ENCODE measurements at regions not wholly inside any gene's neighbourhood (a gene's known extent, or its start where the extent isn't known, plus 50 kb on each side); places are given as distances from the start of the nearest gene placed in this dataset.

DNA sequence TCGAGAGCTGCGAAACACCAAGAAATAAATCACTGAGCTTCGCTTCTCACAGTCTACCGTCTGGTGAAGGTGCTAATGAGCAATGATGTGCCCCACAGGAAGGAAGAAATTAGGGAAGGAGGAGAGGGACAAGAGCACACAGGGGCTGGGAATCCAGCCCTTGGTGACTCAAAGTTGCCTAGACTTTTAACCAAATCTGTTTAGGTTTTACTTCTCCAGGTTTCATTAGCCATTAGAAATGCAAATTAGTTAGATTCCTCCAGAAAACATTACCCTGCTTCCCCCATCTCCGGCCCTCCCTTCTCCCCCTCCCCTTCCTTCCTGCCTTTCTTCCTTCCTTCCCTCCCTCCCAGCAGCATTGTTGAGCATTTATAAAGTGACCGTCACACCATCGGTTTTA, 59.3 kb upstream of the UBE2E1 start:
- DNase-seq (ENCODE audit: low read depth in 3 of 3), result no peak

DNA sequence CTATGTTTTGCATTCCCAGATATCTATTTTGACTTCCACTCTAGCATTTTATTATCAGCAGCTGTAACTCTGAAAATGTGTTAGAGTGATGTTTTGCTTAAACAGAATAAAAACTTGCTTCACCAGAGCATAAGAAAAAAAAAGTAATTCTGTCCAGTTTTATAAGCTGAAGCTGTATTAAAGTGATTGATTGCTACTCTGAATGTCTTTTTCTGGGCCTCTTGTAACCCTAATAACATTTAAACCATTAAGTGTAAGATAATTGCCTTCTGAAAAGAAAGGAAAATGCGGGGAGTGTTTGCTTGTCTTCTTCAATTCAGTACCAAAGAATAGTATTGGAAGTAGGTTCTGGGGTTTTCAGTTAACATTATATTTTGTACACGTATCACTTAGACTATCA, 57.9 kb upstream of the UBE2E1 start:
- DNase-seq (ENCODE audit: low read depth in 3 of 3), result no peak

DNA sequence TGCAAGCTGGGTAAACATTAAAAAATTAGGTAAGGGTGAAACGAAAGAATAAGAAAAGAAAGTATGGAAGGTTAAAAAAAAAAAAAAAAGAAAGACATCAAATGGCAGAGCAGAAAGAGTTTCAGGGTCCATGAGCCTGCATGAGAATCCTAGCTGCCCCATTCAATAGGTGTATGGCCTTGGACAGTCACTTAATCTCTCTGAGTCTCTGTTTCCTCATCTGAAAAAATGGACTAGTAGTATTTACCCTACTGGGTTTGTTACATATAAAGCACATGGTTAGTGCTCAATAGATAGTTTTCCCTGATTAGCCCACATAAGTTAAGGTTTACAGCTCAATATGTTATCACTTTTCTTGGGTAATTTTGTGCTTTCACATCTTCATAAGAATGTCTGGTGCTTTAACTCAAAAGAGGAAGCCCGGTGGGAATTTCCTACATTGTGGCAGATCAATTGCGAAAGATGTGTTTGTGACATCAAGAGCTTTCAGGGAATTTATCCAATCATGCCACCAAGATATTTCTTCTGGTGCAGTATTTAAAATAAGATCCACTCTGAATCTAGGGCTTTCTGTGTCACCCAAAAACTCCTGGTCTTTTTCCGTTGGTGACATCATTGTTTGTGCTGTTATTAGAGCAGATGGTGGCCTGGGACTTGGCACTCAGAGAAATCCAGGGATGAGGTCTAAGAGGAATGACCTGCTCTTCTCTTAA, 57.2 kb upstream of the UBE2E1 start:
- no peak for DNase-seq (ENCODE audit: low read depth in 3 of 3)

DNA sequence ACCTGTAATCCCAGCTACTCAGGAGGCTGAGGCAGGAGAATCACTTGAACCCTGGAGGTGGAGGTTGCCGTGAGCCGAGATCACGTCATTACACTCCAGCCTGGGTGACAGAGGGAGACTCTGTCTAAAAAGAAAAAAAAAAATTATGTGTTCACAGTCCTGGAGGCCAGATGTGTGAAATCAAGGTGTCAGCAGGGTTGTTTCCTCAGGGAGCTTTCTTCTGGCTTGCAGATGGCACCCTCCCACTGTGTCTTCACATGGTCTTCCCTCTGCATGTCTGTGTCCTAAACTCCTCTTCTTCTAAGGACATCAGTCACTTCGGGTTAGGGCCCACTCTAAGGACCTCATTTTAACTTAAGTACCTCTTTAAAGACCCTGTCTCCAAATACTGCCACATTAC, 56.1 kb upstream of the UBE2E1 start:
- no peak for DNase-seq (ENCODE audit: low read depth in 3 of 3)

DNA sequence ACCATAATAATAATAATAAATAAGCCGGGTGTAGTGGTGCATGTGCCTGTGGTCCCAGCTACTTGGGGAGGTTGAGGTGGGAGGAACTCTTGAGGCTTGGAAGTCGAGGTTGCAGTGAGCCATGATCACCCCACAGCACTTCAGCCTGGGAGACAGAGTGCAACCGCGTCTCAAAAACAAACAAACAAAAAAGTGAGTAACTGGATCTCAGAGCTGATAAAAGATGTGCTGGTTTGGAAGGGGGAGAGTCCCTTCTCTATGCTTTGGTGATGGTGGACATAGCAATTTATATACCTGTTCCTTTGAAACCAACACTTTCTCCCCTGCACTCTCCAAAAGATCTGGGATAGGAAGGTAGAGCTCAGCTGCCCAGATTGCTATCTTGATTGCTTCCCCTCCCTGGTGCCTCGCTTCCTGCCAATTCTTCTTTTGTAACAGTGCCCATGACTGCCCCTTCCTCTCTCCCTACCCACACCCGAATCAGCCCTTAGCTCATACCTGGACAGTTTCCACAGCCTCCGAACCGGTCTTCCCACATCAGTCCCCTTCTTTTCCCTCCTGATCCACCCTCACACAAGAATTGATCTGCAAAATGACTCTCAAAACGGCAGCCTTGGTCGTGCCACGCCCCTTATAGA, 55.1 kb upstream of the UBE2E1 start:
- no peak for DNase-seq (ENCODE audit: low read depth in 3 of 3)

DNA sequence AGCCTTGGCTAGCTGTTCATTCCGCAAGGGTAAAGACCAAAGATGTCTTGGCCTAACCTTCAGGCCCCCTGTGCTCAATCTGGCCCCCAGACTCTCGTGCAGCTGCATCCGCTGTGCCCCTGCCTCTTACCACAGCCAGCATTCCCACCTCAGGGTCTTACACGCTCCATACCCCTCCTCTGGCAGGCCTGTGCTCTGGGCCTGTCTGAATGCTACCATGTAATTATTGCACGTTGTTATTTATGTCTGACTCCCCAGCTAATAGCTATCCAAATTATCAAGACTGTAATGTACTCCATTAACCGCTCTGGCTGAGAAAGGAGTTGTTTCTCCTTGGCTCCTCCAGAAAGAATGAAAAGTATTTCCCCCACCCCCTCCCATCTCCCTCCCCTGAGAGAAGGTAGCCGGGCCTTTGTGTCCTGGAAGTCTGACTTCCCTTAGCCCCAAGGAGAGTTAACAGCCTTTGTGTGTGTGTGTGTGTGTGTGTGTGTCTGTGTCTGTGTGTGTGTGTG, 54.5 kb upstream of the UBE2E1 start:
- no peak for DNase-seq (ENCODE audit: low read depth in 3 of 3)

DNA sequence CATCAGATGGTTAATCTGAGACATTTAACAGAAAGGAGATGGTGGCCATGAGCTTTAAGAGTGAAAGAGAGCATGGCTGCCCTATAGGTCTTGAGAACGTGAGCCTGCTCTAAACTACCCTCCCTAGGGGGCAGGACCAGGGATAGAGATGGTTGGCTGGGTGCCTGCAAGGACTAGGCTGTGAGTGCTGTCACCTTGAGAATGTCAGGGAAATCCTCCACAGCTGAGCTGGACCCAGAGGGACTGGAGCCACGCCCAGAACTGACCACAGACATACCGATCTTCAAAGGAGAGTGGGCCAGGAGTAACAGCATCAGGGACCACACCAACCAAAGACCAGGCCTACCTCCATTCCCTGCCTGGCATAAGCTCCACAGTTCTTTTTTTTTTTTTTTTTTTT, 53.6 kb upstream of the UBE2E1 start:
- DNase-seq (ENCODE audit: low read depth in 3 of 3), result no peak

DNA sequence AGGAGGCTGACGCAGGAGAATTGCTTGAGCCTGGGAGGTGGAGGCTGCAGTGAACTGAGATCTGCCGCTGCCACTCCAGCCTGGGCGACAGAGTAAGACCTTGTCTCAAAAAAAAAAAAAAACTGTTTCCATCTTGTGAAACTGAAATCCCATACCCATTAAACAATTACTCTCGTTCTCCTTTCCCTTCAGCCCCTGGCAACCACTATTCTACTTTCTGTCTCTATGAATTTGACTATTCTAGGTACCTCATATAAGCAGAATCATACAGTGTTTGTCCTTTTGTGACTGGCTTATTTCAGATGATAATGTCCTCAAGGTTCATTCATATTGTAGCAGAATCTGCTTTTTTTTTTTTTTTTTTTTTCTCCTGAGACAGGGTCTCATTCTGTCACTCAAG, 51.5 kb upstream of the UBE2E1 start:
- DNase-seq (ENCODE audit: low read depth in 3 of 3), result no peak

Data from stimulated activated CD4-positive, alpha-beta T cell treated with anti-CD3 and anti-CD28 coated beads, TNF-alpha, amount 100 ng/mL, for 24 hours (primary cell).